AG09319 (cell line): ENCODE measurements at regions not wholly inside any gene's neighbourhood (a gene's known extent, or its start where the extent isn't known, plus 50 kb on each side); places are given as distances from the start of the nearest gene placed in this dataset.

ENCODE experiments used
- DNase-seq: peaks from one replicate; pipeline ENCODE4 v3.0.0-alpha.2; 2010; ENCODE audit warnings: low read depth; ENCODE audit errors: extremely low read depth
- TF ChIP-seq, protein P1 (sequence below): IDR thresholded peaks from 2 replicates; pipeline ENCODE4 v1.5.1; 2011; ENCODE audit warnings: low read depth, mild to moderate bottlenecking, inconsistent platforms, low read length, moderate library complexity

DNA sequence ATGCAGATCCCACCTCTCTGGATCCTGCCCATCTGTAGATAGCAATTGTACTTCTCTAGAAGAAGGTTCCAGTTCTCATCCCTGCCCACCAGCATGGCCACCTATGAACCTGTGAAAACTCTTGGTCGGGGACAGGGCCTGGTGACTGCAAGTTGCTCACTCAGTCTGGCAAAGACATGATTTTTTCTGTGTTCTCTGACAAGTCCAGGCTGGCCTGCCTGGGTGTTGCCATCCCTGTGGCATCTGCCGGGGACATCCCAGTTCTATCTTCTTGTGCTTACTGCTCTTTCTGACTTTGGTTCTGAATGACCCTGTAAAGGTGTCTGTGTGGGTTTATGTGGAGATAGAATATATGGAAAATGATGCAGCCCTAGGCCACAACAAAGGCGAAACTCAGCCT lies 545.8 kb downstream of the INSC start:
- TF ChIP-seq, protein P1, sequence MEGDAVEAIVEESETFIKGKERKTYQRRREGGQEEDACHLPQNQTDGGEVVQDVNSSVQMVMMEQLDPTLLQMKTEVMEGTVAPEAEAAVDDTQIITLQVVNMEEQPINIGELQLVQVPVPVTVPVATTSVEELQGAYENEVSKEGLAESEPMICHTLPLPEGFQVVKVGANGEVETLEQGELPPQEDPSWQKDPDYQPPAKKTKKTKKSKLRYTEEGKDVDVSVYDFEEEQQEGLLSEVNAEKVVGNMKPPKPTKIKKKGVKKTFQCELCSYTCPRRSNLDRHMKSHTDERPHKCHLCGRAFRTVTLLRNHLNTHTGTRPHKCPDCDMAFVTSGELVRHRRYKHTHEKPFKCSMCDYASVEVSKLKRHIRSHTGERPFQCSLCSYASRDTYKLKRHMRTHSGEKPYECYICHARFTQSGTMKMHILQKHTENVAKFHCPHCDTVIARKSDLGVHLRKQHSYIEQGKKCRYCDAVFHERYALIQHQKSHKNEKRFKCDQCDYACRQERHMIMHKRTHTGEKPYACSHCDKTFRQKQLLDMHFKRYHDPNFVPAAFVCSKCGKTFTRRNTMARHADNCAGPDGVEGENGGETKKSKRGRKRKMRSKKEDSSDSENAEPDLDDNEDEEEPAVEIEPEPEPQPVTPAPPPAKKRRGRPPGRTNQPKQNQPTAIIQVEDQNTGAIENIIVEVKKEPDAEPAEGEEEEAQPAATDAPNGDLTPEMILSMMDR = no peak
- no peak for DNase-seq

DNA sequence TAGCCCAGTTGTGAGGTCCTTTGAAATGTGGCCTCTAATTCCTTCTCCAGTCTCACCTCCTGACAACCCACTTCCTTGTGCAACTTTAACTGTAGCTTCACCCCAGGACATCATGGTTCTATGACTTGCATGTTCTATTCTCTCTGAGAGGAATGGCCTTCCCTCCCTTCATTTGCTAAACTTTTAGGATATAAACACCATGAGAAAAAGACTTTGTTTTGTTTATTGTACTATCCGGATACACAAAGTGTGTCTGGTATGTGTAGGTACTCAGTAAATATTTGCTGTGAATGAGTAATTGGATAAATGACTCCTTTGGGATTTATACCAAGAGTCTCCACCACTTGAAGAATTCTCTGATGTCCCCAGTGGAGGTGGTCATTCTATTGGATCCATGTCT lies 547.6 kb downstream of the INSC start:
- TF ChIP-seq, protein P1 = no peak
- no peak for DNase-seq

DNA sequence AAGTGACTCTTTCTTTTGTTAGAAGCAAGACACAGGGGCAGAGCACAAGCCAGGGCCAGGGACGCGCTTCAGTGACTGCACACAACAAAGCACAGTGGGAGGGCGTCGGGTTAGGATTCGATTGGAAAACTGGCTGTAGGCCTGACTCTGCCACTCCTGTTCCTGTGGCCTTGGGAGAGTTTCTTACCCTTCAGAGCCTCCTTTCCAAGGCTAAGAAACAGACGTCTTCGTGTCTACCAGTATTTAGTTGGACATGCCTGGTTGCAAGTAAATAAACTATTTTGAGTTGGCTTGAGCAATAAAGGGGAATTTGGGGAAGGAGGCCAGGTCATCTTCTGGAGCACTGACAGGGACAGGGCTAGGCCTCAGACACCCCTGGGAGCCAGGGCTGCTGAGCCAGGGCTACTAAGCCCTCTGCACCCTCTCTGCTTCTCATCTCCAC lies 549.1 kb downstream of the INSC start:
- no peak for DNase-seq
- TF ChIP-seq, protein P1 = no peak

DNA sequence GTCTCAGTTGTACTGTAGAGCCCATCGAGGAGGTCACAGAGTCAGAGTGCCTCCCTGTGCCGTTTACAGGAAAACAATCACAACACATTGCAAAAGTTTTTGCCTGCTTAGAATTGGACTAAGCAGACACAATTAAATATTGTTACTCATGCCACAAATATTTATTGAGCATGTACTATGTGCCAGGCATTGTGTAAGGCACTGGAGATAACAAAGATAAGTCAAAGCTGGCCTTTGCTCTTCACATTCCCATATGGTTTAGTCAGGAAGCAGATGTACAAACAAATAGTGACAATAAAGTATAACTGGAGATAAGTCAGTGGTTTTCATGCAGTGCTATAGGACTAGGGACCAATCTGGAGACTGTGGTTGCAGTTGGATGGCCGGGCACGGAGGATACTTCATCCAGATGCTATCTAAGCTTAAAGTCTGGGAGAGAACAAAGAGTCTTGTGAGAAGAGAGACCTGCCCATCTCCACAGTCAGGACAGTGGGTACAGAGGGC lies 550.7 kb downstream of the INSC start:
- no peak for DNase-seq
- TF ChIP-seq, protein P1 = no peak

DNA sequence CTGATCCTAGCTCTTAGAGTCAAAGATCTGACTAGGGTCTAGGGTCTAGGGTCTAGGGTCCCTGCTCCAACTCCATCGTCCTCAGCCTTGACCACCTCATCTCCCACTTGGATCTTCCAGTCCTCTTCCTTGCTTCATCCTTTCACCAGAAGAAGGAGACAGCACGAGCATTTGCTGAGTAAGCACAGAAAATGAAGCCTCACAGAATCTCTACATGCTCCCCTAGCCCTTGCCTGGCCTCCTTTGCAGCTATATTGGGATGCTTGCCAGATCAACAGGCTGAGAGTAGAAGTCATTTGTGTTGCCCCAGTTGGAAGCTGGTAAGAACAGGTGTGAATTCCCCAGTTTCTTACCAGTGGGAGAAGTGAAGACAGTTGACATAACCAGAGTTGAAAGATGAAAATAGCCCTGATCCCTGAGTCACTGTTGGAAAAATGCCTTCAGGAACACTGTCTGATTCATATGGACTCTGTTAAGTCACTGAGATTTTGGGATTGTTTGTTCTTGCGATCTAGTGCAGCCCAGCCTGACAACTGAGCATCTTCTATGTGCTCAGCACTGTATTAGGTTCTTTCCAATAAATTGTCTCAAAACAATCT lies 552.5 kb downstream of the INSC start:
- DNase-seq = no peak
- TF ChIP-seq, protein P1 = no peak

DNA sequence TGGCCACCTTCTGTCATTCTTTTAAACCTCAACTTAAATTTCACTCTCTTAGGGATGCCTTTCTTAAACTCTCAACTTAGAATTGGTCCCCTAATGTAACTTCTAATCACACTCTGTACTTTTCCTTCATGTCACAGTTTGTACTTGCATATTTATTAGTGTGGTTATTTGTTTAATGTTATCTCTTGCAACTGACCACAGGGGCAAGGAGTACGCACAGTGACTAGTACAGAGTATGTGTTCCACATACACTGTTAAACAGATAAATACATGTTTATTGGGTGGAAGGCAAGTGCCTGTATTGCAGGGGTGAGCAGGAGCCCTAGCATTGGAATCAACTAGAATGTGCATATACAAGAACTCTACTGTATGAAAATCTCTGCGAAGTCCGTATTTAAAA lies 554.0 kb downstream of the INSC start:
- DNase-seq = no peak

DNA sequence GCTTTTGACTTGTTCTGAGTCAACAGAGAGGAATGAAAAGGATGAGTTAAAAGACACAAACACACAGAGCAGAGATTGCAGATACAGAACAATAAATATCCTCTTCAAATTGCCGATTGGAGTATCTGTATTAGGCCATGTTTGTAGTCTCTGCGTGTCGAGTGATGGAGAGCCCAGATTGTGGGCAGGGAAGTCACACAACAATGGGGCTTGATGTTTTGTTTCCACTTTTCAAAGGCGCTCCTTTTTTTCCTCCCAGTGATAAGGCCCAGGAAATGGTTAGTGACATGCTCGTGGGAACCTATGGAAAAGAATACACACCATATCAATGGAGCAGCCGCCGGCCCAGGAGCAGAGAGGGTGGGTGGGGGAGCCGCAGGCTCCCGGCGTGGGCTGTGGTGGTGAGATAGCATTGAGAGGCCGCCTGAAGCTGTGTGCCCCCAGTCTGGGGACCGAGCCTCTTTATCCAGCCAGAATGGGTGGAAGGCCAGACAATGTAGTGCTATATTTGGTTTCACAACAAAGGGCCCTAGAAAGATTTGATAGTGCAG lies 555.9 kb downstream of the INSC start:
- DNase-seq = no peak
- TF ChIP-seq, protein P1 = no peak

More for the DNA sequence above, 554.0 kb downstream of the INSC start:
- TF ChIP-seq, protein P1 = no peak
